Amniotic stem cell (primary cell): ENCODE measurements at regions not wholly inside any gene's neighbourhood (a gene's known extent, or its start where the extent isn't known, plus 50 kb on each side); places are given as distances from the start of the nearest gene placed in this dataset.

Experiments
- DNase-seq: peaks from one replicate; lab custom pipeline; 2025; lab: John Stamatoyannopoulos, UW

DNA sequence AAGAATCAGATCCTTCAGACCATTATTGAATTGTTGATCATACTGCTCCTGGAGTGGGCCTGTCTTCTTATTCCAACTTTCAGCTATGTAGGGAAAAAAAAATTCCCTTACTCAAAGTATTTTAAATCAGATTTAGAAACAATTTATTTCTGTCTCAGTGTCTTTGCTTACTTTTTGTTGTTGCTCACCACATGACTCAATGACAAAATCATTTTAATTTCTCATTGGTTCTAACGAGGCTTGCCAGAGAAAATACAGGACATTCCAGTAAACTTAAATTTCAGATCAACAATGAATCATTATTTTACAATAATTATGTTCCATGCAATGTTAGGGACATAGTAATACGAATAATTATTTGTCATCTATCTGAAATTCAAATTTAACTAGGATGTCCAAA, 748.5 kb upstream of the CBLB start:
- no peak for DNase-seq

DNA sequence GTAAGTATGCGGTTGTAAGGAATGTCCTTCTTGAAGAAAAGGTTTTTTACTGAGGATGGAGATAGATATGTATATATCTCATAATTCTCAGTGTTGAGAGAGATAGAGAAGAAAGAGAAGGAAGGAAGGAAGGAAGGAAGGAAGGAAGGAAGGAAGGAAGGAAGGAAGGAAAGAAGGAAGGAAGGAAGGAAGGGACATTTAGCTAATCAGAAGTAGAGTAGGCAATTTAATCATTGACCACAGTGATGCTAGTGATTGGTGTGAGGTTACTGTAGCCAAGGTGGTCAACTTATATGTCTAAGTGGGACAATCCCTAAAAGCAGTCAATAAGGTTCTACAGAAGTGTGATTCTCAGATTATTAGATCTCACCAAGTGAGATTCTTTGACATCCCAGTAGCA, 751.8 kb upstream of the CBLB start:
- DNase-seq: no peak

DNA sequence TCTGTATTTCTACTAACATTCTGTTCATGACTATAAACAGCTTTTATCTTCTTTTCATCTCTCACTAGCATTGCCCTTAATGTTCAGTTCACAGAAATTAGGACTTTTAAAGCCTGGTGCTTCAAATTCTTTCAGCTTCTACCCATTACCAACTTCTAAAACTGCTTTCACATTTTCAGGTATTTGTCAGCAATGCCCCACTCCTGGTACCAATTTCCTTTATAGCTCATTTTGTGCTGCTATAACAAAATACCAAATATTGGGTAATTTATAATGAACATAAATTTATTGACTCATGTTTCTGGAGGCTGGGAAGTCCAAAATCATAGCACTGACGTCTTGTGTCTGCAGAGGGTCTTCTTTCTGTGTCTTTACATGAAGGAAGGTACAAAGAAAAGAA, 753.1 kb upstream of the CCDC54 start:
- DNase-seq: no peak

DNA sequence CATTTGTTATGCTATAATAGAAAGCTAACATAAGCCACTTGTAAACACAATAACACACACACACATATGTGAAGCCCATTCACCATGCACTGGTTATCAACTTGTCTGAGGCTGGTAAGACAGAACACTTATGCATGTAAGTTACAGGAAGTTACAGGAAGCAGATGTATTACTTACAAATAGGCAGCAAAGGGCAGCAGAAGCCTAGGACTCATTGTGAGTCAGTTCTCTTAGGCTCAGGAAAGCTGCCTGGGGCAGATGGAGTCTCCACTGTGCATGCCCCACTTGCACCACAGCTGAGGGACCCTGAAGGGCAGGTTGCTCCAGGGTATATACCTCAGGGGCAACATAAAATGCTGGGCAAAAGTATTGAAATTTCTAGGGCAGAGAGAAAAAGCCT, 748.8 kb upstream of the CCDC54 start:
- DNase-seq: peak; percentile 9

DNA sequence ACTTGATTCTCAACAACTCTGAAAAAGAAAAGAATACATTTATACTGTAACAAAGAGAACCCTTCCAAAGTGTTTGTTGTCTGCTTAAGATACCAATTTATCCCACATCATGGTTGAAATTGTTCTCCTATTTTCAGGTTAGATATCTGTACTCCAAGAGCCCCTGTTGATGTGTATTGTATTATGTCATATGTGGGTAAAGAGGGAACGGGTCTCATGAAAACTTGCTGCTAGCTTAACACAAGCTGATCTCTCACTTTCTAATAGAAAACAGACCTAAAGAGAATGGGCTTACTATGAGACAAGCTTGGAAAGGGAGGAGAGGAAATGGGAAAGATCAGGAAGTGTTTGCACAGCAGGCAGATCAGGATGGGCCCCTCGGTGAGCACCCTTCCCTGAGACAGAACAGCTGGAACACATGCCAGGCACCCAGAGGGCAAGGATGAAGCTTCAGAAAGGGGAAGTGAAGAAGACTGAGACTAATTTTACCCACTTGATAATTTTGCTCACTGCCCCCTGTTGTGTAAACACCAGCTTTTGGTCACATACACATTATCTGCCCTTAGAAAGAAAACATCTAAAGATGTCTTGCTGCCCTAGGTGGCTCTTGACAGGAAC, 747.9 kb upstream of the CCDC54 start:
- DNase-seq: no peak

DNA sequence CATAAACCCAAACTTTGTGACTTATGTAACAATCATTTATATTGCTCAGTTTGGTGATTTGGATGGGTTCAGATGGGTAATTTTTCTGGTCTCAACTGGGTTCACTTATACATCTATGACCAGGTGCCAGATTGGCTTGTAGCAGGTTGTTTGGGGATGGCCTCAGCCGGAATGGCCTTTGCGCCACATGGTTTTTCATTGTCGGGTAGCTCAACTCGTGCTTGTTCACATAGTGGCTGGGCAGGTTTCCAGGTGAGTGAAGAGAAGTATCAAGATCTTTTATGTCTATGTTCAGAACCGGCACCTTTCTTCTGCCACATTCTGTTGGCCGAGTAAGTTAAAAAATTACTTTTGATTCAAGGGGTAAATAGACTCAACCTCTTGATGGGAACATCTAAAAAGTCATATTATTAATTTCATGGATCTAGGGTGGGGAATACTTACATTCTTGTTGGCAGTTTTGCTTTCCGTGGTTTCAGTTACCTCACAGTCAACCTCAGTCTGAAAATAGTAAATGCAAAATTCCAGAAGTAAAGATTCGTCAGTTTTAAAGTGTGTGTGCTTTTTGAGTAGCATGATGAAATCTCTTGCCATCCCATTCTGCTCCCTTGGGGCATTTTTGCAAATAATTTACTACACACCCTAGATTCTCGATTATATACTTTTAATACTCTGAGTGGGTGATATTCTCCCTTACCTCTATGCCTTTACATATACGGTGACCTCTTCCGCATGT, 745.7 kb upstream of the CCDC54 start:
- DNase-seq: no peak

DNA sequence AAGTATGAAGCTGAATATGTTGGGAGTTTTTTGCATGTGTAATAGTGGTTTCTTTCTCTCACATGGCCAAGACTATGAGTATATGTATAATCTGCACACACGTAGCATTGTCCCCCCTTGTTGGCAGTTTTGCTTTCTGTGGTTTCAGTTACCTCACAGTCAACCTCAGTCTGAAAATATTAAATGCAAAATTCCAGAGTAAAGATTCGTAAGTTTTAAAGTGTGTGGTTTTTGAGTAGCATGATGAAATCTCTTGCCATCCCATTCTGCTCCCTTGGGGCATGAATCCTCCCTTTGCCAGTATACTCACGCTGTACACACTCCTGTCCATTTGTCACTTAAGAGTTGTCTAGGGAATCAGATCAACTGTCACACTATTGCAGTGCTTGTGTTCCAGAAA, 742.0 kb upstream of the CCDC54 start:
- peak; percentile 34 for DNase-seq

DNA sequence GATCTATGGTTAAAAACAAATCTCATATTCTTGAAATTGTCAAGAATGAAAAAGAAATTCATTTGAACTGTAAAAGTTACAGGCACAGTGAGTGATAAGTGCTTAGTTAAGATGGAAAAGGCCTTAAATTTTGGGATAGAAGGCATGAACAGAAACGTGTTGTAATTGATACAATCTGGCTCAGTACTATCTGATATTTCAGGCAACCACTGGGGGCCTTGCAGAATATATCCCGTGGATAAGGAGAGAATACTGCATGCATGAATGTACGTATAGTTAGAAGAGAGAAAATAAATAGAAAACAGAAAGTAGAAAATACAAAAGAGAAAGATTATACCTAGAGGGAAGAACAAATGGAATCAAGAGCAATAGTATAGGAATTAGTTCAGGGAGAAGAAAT, 741.4 kb upstream of the CCDC54 start:
- no peak for DNase-seq

DNA sequence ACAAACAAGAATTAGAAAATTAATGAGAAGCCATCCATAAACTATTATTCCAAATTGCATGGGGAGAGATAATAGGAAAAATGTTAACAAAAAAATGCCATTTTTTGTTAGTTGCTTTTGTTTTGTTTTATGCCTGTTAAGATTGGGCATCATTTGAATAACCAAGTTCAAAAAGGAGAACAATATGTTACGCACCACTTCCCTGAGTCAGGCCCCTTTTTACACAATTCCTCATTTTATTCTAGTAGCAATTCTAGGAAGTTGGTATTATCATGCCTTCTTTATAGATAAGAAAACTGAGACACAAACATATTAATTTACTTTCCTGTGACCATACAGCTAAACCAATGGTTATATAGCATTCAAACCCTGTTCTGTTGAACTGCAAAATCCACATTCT, 736.9 kb upstream of the CCDC54 start:
- no peak for DNase-seq

DNA sequence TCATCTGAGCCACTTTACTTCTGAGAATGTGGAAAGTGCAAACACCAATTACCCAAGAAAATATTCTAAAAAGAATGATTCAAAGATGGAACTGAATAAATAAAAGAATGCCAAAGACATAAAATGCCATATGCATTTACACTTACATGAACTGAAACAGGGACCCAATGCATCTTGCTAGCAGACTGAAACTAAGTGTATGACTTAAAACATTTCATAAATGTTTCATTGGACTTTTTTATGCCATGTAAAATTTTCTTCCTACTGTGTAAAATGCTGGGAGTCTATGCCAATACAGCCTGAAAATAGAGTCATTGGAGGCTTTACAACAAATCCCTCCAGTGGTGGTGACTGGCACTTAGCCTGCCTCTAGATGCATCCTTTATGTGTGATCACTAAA, 735.1 kb upstream of the CCDC54 start:
- DNase-seq: no peak

DNA sequence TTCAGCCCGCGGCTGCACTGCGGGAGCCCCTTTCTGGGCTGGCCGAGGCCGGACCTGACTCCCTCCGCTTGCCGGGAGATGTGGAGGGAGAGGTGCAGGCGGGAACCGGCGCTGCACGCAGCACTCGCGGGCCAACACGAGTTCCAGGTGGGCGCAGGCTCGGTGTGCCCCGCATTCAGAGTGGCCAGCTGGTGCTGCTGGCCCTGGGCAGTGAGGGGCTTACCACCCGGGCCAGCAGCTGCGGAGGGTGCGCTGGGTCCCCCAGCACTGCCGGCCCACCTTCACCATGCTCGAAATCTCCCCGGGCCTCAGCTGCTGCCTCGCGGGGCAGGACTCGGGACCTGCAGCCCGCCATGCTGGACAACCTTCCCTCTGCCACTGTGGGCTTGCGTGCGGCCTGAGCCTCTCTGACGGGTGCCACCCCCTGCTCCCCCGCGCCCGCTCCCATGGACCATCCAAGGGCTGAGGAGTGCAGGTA, 733.5 kb upstream of the CCDC54 start:
- DNase-seq: no peak

DNA sequence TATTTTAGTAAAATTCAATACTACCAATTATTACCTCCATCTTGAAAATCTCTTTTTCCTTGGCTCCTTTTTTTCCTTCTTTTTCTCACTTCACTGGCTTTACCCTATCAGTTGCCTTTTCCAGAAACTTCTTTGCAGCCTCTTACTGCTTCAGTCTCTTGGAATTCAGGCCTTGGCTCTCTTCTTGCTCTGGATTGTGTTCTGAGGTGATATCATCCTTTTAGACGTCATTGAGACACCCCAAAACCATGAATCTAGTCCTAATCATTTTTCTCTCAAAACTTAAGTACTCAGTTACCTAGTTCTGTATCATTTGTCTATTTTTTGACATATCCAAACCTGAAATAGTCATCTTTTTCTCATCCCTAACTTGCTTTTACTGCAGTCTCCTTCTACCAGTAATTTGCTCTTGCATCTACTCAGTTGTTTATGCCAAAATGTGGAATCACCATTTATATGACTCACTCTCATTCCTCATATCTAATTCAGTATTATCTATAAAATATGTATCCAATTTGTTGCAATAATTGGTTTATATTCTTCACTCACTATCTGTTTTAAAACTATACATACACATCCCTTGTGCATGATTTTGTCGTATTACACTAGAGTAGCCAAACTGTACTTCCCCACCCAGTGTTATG, 703.2 kb upstream of the CCDC54 start:
- no peak for DNase-seq

DNA sequence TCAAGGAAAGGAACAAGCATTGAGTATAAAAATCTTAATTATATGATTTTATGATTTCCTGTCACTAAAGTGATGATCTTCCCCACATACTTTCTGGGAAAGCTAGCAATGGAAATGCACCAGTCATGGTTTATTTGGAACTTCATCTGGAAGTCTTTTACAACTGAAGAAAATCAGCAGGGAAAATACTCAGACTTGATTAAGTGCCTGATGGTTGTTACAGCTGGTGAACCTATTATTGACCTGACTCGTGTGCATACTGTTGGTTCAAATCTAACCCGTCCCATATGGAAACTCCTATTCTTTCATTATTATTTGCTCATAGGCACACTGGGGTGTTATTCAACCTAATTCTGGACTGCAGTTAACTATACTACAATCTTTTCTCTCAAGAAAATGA, 701.8 kb upstream of the CCDC54 start:
- DNase-seq: no peak

DNA sequence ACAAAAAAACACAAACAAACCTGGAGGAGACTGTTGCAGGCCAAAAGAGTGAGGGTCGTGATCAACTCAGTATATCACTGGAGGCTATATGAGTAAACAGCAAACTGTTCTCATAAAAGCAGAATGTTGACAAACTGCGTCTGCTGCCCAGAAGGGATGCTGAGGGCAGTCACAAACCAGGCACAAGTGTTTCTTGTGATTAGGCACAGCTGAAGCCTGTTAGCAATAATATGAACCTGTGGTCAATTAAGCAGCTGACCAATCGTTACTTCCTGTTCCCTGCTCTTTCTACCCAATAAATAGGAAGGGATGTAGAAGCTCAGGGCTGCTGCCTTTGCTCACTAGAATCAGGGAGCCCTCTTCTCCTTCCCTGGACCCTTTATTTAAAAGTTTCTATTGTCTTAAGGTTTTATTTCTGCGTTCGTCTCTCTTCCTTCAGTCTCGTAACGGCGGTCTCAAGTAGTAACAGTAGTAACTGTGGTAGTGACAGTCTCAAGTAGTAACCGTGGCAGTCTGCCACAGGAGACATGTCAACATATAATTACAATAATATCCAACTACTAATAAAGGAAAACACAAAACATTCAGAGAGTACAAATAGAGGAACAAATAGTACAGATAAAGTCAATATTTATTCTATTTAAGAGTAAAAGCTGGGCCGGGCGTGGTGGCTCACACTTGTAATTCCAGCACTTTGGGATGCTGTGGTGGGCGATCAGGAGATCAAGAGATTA, 698.4 kb upstream of the CCDC54 start:
- no peak for DNase-seq

DNA sequence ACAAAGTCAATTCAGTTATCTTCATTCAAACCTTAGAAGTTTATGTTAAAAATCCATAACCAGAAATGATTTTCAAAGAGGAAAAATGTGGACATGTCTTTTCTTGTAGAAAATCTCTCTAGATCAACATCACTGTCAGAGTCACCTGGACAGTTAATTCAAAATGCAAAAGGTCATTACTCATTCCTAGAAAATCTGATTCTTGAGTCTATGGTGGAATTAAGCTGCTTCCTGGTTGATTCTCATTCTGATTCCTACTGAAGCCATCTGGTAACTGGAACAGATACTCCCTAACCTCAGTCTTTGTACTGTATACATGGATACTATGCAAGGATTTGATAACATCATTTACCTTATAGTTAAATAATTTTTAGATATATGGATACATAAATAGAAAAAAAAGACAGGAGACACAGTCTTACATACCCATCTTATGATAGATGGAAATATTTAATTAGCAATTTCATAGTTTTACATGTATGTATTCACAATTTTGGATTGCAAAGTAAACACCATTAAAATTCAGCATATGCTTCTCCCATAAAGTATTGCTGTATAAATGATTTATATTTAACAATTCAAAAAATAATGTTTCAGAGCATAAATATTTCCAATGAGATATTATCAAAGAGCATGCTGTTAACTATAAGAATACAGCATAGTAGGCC, 693.2 kb upstream of the CCDC54 start:
- no peak for DNase-seq

DNA sequence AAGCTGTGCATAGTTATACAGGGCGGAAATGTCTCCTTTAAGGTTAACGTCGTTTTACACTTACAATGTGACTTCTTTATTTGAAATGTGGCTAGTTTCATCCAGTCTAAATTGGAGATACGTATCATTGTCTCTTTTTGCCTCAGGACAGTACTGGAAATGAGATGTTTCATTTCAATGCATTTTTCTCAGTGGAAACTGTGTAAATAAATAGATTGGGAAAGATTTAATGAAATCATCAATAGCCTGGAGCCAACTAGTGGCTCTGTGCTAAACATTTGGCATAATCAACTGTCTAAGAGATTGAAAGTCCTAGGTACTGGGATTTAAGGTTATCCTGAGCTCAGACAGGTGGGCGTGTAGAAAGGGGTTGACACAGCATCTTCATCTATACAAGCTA, 691.5 kb upstream of the CCDC54 start:
- no peak for DNase-seq

DNA sequence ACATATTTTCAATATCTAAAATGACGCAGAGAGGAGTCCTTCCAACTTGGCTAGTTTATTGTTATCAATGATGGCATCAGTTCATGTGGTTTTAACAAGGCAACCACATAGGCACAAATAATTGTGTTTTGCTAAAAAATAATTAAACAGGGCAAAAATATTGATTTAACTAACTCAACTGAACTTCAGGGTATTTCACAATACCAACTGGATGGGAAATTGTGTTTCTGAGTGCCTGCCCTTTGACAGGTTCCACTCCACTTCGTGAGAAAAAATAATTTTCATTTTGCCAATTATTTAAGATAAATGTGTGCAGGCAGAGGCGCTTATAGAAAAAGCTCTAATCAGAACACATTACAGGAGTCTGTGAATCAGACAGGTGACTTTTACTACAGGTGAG, 689.3 kb upstream of the CCDC54 start:
- DNase-seq: no peak

DNA sequence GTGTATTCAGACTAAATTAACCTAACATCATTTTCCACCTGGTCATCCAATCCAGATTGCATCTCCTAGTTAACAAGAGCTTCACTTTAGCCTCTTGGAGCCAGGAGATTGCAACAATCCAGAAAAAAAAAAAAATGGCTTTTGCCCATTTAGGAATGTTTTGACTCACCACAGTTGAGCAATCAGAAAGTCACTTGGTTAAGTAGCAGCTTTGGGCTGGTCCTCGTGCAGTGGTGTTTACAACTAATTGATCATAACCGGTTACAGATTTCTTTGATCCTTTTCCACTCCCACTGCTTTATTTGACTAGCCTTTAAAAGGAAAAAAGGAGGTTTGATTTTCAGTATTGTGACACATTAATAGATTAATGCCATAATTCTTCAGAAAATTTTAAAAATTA, 688.8 kb upstream of the CCDC54 start:
- DNase-seq: peak; percentile 75

DNA sequence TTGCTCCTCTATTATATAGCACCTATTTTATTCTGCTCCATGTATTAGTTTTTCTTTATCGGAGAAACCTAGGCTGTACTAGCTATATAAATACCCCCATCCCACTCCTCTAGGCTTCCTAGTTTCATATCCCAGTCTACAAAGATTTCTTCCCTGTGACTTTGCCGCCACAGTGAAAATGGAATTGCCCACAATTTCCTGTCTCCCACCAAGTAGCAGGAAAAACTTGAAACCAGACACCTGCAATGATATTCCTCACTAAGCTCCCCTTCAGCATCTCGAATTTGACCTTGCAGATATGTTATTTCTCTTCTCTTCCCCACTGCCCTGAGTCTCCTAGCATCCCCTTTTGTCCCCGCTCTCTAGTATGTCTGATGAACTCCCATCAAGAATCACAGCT, 685.8 kb upstream of the CCDC54 start:
- DNase-seq: no peak

DNA sequence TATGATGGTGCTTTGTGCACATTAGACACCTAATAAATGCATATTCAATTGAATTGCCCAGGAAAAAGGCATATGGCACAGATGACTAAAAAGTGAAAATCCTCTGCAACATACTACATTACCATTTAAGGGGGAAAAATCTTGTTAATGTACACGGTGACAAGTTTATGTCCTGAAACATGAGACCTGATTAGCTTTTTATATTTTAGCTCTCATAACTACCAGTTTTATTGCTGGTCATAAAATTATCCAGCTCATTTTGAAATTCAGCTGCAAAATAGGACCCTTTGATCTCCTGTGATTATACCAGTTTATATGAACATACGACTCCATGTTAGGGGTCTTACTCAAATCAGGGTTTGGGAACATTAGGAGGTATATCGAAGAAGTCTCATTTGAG, 684.6 kb upstream of the CCDC54 start:
- DNase-seq: no peak

DNA sequence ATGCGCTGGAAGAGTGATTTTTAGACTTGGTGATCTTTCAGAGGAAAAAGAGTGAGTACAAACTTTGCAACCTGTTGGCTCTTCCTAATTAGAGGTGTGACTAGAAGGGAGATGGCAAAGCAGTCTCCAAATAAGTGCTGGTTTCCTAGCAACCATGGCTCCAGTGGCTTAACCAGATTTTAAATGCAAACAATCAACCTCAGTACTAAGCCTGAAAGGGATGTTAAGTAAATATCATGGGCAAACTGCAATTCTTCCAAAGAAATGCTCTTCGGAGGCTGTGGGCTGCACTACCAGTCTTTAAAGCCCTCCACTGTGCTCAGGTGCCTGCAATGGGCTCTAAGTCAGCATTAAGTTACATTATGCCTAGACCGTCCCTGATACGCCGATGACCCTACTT, 678.1 kb upstream of the CCDC54 start:
- DNase-seq: no peak

DNA sequence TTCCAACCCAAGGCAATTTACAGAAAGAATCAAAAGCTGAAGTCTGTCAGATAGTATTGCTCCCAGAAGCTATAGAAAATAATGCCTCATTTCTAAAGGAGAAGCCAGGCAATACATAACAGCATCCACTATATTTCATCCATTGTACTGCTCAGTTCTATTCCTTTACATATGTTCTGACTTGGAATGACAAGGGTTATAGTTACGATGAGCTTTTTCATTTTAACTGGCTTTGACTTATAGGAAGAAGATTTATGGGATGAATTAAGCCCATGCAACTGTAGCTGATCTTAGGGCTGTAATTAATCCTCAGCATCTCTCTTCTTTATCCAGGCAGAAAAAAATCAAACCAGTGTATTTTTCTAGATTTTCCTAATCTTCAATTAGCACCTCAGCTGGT, 676.3 kb upstream of the CCDC54 start:
- DNase-seq: no peak
